ENCODE measurements at regions not wholly inside any gene's neighbourhood (a gene's known extent, or its start where the extent isn't known, plus 50 kb on each side); places are given as distances from the start of the nearest gene placed in this dataset.

DNA sequence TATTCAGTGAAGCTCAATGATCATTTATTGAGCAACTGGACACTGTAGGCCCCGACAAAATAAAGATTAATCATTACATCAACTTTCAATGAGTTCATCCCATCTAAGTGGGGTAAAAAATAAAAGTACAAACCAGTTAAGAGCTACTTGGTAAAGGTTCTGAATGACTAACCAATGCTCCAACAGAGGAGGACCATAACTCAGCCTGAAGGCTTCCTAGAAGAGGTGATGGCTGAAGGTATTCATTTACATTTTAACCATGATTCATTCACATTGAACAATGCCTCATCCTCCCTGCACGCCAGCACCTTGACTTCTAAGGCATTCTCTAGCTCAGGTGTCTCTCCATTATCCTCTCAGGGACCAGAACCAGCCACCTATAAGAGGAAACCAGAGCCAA is 201.4 kb downstream of the ZNF462 start:
- DNase-seq (ENCODE audit: low spot score), result no peak

DNA sequence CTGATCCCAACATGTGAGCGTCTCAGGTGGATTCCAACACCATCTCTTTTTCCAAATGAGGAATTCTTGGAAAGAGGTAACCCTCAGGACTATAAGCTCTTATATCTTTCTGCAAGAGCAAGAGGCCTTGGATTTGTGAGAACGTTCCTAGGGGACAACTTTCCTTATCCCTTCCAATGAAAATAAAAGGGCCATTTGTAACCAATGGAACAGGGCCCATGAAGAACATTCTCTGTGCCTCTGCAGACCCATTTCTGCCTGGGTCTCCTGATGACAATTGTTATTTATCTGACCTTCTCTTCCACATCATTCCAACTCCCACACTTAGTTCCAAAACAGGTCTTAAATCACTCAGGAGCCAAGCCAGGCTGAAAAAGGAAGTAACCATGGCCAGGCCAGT is 202.6 kb downstream of the ZNF462 start:
- no peak for DNase-seq (ENCODE audit: low spot score)

DNA sequence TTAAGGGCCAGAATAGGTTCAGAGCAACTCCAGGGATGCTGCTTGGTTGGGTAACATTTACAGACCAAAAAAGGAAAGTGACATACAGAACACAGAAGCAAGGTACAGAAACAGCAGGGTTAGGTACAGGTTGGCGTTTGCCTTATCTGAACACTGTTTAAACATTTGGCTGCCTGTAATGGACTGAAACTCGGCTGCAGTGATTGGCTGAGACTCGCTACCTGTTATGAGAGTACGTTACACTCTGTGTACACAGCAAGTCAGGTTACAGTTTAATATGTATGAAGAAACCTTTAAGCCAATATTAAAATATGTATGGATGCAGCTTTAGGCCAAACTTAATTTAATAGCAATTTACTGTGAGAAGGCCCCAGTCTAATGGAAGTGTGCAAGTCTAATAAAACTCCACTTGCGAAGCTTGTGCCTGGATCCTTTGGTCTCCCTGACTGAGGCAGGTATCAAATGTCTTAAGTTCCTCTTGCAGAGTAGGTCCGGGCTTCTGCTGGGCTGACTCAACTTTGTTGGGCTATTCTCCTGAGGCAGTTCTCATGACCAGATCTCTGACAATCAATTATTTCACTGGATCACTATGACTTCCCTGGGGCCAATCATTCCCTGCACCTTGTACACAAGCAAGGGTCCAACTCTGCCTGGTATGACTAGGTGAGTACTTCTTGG is 204.9 kb downstream of the ZNF462 start:
- no peak for DNase-seq (ENCODE audit: low spot score)

DNA sequence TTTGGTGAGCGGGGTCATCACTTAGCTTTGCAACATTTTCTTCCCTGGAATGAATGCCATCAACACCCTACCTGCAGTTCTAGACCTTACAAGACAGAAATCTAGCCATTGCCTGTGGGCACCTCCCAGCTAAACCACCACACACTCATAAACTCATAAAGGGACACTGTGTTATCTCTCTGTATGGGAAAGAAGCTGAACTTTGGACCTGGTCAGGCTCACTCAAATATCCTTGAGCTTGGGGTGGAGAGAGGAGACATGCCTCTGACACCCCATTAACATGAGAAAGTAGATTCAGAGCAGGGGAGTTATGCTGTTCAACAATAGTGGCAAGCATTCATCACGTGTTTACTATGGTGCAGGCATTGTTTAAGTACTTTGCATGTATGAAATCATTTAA is 205.6 kb downstream of the ZNF462 start:
- DNase-seq (ENCODE audit: low spot score), result no peak

DNA sequence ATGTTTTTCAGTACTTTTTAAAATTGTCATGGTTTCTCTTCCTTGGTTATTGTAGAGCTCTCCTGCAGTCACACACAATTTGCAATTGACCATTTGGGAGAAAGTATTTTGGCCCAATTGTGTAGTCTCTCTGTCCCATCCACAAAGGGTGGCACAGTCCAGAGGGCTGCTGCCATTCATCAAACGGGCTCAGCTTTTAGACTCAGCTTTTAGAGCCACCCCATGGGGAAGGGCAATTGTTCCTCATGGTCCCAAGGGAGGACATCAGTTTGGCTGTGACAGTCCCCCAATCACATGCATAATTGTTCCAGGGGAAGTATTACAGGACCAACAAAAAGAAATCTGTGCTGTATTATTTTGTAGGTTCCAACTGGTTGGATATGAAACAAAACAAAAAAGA is 207.6 kb downstream of the ZNF462 start:
- DNase-seq (ENCODE audit: low spot score), result no peak

DNA sequence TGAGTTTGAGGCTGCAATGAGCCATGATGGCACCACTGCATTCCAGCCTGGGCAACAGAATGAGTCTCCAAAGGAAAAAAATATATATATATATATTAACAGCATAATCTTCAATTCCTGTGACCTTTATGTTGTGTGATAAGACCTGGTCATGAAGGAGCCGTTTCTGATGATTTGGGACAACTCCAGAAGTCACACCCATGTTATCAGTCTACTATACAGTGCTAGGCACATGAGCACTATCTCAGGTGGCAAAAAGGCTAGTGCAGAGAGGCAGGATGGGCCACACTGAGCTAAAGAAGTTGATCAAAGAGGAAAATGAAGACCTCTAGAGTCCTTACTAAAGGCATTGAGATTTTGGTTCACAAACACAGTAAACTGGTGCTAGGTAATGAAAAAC is 205.0 kb upstream of the RAD23B start:
- DNase-seq (ENCODE audit: low spot score), result no peak

DNA sequence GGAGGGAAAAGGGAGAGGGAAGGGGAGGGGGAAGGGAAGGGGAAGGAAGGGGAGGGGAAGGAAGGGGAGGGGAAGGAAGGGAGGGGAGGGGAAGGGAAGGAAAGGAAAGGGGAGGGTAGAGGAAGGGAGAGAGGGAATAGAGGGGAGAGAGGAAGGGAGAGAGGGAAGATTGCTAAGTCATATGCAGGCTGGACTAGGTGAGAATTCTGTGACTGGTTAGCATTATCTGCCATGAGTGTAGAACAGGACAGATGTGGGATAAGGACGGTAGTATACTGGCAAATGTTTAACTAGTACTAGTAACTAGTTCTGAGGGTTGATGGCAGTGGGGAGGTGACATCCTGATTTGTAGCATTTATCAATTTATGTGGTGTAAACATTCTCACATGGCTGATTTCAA is 203.5 kb upstream of the RAD23B start:
- DNase-seq (ENCODE audit: low spot score), result no peak

DNA sequence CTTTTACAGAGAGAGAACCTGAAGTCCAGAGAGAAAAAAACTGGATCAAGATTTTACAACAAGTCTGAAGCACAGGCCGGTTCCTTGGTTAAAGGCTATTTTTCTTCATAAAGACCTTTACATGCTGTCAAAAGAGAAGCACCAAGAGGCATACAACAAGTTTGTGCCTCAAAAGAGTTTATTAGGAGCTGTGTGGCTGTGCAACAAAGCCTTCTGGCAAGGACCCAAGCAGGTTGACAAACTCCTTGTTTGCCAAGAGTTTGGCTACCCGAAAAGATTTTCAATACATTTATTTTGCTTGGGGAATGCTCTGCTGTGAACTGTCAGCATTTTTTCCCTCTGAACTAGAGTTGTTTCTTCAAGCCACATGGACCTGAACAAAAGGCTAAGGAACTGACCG is 202.9 kb upstream of the RAD23B start:
- no peak for DNase-seq (ENCODE audit: low spot score)

DNA sequence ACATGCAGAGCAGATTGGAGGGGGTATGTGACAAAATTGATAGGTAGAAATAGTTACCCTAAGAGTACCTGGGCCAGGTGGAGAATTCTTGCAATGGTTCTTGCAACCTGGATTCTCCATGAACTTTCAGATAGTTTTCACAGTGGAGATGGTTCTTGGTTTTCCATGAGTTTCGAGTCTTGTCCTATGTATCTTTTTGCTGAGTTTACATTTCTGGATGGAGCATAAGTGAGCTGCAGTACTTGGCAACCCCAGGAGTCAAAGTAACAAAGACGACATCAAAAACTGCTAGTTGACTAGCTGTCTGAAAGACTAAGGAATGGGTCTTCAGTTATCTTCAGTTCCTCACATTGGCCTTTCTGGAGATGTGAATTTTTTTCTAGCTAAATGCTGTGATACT is 196.6 kb upstream of the RAD23B start:
- DNase-seq (ENCODE audit: low spot score), result no peak

DNA sequence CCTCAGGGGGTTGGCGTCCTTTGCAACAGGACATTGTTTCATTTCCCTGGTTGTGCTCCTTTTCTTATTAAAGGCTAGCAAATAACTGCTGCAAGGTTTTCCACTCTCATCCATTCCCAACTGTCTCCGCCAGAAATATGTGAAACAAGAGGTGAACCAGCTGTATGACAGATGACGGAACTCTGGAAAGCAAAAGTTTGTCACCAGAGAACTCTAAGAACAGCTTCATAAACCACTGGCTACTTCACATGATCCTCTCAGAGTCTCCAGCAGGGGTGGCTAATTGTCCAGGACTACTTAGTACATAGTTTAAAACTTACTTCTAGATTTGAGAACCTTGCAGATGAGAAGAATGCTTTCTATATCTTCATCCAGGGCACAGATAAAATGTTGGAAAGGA is 195.9 kb upstream of the RAD23B start:
- DNase-seq (ENCODE audit: low spot score), result no peak

DNA sequence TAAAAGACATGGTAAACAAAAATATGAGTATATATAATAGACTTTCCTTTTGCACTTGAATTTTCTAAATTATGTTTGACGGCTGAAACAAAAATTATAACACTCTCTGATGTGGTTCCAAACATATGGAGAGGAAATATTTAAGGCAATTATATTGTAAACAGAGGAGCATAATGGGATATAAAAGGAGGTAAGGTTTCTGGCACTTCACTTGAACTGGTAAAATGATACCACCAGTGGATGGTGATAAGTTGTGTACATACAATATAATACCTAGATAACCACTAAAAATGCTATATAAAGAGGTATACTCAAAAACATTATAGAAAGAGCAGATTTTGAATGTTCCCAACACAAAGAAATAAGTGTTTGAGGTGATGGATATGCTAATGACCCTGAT is 192.9 kb upstream of the RAD23B start:
- DNase-seq (ENCODE audit: low spot score), result no peak

DNA sequence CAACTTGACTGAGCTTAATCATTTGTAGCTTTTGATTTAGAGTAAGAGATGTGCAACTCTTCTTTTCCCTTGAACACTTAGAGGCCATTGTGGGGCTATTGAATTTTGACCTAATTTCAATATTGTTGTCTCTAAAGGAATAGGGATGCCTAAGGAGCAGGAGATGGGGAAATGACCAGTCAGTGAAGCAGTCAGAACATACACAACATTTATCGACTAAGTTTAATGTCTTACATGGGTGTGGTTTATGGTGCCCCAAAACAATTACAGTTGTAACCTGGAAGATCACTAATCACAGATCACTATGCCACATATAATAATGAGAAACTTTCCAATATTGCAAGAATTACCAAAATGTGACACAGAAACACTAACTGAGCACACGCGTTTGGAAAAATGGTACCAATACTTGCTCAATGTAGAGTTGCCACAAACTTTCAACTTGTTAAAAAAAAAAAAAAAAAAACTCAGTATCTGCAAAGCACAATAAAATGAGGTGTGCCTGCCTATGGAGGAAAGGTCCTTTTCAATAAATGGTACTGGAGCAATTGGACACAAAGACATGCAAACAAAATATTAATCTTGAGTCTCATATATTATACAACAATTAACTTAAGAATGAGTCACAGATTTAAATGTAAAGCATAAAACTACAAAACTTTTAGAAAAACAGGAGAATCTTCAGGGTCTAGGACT is 189.6 kb upstream of the RAD23B start:
- DNase-seq (ENCODE audit: low spot score), result no peak

DNA sequence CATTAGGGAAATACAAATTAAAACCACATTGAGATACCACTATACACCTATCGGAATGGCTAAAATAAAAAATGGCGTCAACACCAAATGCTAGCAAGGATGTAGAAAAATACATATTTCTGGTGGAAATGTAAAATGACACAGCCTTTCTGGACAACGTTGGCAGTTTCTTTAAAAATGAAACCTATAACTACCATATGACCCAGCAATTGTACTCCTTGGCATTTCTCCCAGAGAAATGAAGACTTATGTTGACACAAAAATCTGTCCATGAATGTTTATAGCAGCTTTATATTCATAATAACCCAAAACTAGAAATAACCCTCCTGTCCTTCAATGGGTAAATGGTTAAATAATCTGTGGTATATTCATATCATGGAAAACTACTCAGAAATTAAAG is 188.7 kb upstream of the RAD23B start:
- no peak for DNase-seq (ENCODE audit: low spot score)

DNA sequence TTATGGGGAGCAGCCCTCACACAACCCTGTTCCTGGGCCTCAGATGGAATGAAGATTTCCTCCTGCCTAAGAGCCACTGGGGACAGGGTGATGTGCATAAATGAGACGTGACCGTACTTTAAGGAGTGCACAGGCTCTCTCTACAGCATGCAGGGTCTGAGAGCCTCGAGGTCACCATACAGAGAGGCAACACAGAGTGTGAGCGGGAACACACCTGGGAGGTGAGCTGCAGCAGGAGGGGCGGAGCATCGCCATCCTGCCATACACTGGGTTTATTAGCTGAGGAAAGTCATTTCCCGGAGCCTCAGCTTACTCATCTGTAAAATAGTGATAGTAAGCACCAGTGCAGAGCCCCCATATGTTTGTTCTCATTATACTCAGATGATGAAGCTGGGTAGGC is 182.5 kb upstream of the RAD23B start:
- DNase-seq (ENCODE audit: low spot score), result no peak

DNA sequence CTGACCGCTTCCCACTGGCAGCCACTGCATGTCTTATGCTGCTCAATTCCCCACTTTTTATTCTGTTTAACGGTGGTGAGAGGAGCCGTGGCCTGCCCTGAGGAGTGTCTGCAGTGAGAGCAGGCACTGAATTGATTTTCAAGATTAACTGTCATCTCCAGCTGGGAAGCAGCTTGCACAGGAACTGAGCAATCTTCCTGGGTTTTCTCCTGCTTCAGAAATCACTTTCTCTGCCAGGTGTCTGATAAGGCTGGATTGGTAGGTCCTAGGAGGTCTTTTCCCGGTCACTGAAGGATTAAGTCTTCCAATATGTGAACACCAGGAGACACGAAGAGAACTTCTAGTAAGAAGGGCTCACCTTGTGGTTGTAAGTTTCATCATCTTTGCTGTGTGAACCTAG is 181.1 kb upstream of the RAD23B start:
- DNase-seq (ENCODE audit: low spot score), result no peak

DNA sequence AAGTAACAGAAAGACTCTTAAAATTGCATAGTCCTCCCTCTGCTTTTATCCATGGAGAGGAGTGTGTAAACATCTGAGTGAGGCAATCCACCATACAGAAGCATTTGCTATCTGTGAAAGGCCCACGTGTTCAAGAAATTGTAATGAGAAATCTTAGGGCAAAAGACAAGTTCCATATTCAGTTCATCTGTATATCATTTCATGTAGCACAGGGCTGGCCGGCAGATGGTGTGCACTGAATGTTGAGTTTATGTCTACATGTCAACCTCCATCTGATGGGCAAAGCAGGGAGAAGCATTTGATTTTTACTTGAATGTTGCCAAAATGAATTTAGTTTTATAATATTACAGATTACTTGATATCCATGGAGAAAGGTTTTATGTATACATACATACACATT is 179.5 kb upstream of the RAD23B start:
- DNase-seq (ENCODE audit: low spot score), result no peak

DNA sequence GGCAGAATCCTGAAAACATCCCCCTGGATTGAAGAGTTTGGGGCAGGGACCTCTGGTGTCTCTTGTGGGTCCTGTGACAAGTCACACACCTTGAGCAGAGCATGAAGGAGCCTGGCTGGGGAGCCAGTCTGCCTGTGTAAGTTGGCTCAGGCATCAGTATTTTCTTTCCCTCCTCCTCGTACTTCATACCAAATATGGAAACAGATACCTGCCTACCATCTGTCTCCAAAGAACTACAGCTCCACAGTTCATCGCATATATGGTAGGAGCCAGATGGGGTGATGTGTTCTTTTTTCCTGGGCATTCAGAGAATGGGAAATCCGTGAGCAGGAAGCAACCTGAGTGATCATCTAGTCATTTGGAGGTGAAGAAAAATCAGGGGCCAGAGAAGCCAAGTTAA is 177.3 kb upstream of the RAD23B start:
- DNase-seq (ENCODE audit: low spot score), result no peak

DNA sequence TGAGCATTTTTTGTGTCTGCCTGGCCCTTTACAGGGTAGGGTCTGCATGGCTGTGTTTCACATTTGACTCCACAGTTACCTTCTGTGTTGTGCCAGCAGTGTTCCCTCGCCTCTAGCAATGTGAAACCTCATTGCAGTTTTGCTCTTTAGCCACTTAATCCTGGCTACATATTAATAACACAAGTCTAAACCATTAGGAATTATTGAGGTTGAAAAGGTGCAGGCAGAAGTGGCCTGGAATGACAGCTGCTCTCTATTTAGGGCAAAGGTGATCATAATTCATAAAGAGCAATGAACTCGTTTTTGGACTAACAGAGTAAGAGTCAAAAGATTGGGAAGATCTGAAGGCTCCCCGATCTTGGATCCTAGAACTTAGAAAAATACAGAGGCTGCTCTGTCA is 176.7 kb upstream of the RAD23B start:
- no peak for DNase-seq (ENCODE audit: low spot score)

DNA sequence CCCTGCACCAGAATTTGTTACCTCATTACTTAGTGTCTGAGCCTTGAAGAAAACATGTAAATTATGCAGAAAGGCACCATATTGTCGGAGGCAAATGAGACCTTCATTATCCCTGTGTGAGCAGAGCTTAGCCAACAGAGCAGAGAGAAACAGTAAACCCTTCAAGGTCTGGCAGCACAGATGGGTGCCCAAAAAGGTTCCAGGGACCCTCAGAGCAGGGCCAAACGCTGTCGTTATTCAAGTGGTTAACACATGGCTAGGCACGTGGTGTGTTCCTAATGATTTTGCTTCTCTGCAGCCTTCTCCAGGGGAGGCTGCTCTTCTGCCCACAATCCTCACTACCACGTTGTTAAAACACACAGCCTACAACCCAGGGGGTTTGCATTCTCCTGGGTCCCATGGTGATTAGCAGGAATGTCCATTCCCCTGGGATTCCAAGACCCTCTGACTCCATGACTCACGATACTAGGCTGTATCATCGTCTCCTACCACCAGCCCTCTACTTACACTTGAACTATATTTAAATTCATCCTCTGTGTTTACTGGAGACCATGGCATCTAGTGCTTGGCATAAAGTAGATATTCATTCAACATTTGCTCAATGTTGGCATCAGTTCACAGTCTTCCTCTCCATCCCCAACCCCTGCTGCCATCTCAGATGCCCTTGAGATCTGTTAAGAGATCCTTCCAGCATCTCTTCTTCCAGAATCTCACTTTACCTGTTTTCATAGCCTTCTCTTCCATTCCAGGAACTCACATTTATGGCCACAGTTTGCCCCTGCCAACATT is 174.5 kb upstream of the RAD23B start:
- DNase-seq (ENCODE audit: low spot score), result no peak

DNA sequence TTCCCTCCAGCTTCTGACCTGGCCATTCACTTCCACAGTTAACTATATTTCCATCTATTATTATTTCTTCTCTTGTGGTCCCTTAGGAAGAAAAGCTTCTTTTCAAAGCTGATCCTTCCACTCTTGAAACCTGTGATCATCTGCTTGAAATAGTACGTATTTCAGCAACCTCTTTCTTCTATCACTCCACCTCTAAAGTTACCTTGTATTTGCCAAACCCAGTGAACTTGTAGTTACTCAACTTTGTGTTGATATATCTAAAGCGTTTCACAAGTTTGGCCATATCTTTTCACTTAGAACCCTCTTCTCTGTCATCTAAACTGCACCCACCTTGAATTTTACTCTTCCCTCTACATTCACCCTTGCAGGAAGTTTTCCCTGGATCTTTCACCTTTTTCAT is 173.8 kb upstream of the RAD23B start:
- no peak for DNase-seq (ENCODE audit: low spot score)

DNA sequence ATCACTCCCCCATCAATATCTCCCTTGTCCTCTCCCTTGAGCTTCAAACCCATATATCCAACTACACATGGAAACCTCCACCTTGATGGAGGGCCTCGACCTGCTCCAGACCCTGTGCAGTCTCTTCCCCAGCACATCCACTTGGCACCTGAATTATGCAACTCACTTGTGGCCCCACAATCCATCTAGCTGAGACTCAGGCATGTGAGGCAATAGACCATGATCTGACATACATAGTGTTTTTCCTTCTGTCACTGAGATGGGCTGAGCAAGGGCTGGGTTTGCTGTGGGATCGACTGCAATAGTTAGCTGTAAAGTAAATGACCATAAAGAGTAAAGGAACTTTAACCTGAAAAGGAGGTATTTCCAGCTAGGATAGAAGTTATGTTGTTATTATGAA is 172.9 kb upstream of the RAD23B start:
- no peak for DNase-seq (ENCODE audit: low spot score)

DNA sequence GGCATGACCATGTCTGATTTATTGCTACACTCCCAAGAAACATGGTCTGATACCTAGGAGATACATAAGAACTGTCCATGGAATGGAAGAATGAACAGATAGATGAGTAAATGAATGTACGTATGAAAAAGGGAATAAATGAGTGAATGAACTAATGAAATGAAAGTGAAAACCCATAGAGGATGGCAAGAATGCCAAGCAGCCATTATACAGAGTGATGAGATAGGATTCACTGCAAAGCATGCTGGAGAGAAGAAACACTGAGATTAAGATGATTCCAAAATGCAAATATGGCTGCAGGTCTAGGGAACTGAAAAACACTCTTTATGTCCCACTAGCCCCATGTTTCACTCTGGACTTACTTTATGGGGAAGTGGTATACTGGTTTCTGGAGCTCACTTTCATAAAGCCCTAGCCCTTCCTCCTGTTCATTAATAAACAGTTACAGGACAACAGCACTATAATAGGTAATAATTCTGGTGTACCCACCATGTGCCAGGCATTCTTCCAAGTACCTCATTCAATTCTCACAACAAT is 170.3 kb upstream of the RAD23B start:
- no peak for DNase-seq (ENCODE audit: low spot score)

All from kidney capillary endothelial cell (primary cell).